Spleen (tissue), 11 donors: ENCODE measurements at regions not wholly inside any gene's neighbourhood (a gene's known extent, or its start where the extent isn't known, plus 50 kb on each side); places are given as distances from the start of the nearest gene placed in this dataset.

ENCODE experiments used
- DNase-seq: peaks from one replicate; pipeline ENCODE4 v3.0.0-alpha.2; 2020
- H3K27ac ChIP-seq, 8 donors: fragments of 200-600 bp; sonication (generic) in 7 of 8; 1 replicate in 4 of 8; 2 replicates in 4 of 8; pipeline versions ENCODE4 v1.5.0 to v1.8.0; 2016 to 2021; ENCODE audit warnings: inconsistent platforms in 4 of 8, mild to moderate bottlenecking in 4 of 8, moderate library complexity in 1 of 8
- H3K27me3 ChIP-seq, 7 donors: fragments of 200-600 bp; sonication (generic) in 6 of 7; replicated peaks in 1 of 7; 1 replicate in 4 of 7; 2 replicates in 3 of 7; pipeline versions ENCODE4 v1.5.0 to v1.8.0; 2016 to 2021; ENCODE audit warnings: inconsistent platforms in 3 of 7, mild to moderate bottlenecking in 1 of 7
- H3K36me3 ChIP-seq, 6 donors: fragments of 200-600 bp; sonication (generic) in 5 of 6; 1 replicate in 4 of 6; 2 replicates in 2 of 6; pipeline versions ENCODE4 v1.5.0 to v1.8.0; 2016 to 2021; ENCODE audit warnings: inconsistent platforms in 2 of 6
- H3K4me1 ChIP-seq, 6 donors: fragments of 200-600 bp; sonication (generic) in 5 of 6; 1 replicate in 3 of 6; 2 replicates in 3 of 6; pipeline versions ENCODE4 v1.5.0 to v1.8.0; 2016 to 2021; ENCODE audit warnings: inconsistent platforms in 3 of 6
- H3K4me3 ChIP-seq, 8 donors: fragments of 200-600 bp; sonication (generic) in 7 of 8; 1 replicate in 4 of 8; 2 replicates in 4 of 8; pipeline versions ENCODE4 v1.5.0 to v1.8.0; 2016 to 2021; ENCODE audit warnings: inconsistent platforms in 4 of 8, mild to moderate bottlenecking in 4 of 8, moderate library complexity in 2 of 8
- H3K9me3 ChIP-seq, 8 donors: fragments of 200-600 bp; sonication (generic) in 7 of 8; 1 replicate in 4 of 8; 2 replicates in 4 of 8; pipeline versions ENCODE4 v1.5.0 to v1.8.0; 2016 to 2021; ENCODE audit warnings: inconsistent platforms in 4 of 8
- CTCF ChIP-seq, 11 experiments: fragments of 200-600 bp in 7 of 11; fragments of 450-650 bp in 4 of 11; sonication (generic) in 4 of 11; IDR thresholded peaks in 8 of 11; conservative IDR thresholded peaks in 3 of 11; 1 replicate in 7 of 11; 2 replicates in 4 of 11; pipeline versions ENCODE4 v1.4.0 to v1.8.0; 2016 to 2021; ENCODE audit warnings: antibody characterized with exemption in 11 of 11, inconsistent platforms in 4 of 11, mild to moderate bottlenecking in 1 of 11
- POLR2A ChIP-seq, 3 donors: fragments of 450-650 bp; IDR thresholded peaks; one replicate each; pipeline ENCODE4 v1.5.1; 2017; ENCODE audit warnings: antibody characterized with exemption in 3 of 3, mild to moderate bottlenecking in 1 of 3
- POLR2AphosphoS5 ChIP-seq, 3 donors: sonication (generic); formaldehyde crosslinking; IDR thresholded peaks; one replicate each; pipeline ENCODE4 v1.5.1; 2017; ENCODE audit warnings: antibody characterized with exemption in 3 of 3
- WGBS, 5 donors: extraction: QIAGEN DNeasy Blood & Tissue Kit in 3 of 5; methylation state at CpG; one replicate each; pipeline versions ENCODE4 v1.1.5 to v1.1.7; 2013 to 2018; 5-methylcytosine and 5-hydroxymethylcytosine counted together
- intact Hi-C: fragments of 100-400 bp; cut with DNase I; formaldehyde crosslinking; loops from one replicate; pipeline ENCODE4 v1.15.0; 2023; ENCODE audit warnings: low total_unique reads
- donor health status: healthy with polysubstance abuse.
- donor health status: DM: no; HTN: no; CAD: no; lungs with moderate emphysema.
- donor health status: DM: no; HTN: no; CAD: no.
- donor health status: Bipolar disorder and iron deficiency.
- donor health status: healthy.
- donor health status: DM: no; HTN: no; CAD: no.
- donor health status: DM: yes; HTN: yes; CAD: no.

DNA sequence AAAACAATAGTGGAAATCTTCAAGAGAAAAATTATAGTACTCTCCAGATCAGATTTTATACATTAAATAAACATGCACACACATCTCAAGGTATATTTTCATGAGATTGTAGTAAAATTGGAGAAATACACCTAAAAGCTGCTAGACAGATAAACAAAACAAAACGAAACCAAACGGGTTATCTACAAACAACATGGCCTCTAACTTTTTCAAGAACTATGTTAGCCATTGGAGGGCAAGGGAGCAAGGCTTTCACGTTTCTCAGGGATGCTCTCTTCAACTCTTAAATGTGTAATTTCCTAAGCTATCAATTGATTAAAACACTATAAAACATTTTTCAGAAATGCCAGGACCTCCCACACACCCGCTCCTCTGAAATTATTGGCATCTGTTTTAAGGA is 1262.4 kb upstream of the PCDH20 start:
- WGBS, 5 donors, result 59 to 69% (median 62%) methylated on average over 4 of the region's 4 CpGs
- intact Hi-C loops, result no loop called here

DNA sequence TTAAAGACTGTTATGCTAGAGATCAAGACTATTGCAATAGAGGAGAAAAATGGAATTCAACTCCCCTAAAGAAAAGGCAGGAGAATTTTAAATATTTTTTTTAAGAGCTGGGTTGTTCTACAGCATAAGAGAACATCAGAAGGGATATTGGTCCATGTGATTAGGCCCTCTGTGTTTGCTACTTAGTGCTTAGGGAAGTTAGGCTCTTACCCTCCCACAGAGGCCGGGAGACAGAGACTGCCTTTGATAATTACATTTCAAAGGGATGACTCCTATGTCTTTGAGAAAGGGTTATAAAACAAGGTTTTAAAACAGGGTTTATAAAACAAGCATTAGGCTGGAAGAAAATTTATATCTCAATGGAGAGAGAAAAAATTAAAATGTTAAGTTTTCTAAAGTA is 1248.1 kb upstream of the PCDH20 start:
- TF ChIP-seq POLR2AphosphoS5 (IDR thresholded peaks at IDR 0.05) (no peak), CTCF (IDR thresholded peaks at IDR 0.05 in 8 of 11, conservative IDR thresholded peaks at IDR 0.05 in 3 of 11) (no peak), POLR2A (IDR thresholded peaks at IDR 0.05) (no peak)
- WGBS, 5 donors, result 55 to 76% (median 68%) methylated on average over 1 of the region's 1 CpG
- Histone ChIP-seq H3K27me3 (no peaks in the 10 kb centered on the region), H3K36me3 (no peaks in the 10 kb centered on the region), H3K9me3 (peaks cover 0 to 6% (median 1%) of the 10 kb centered on the region in 8 donors), H3K27ac (no peak overlapping the region), H3K4me1 (no peaks in the 10 kb centered on the region), H3K4me3 (no peak overlapping the region)
- DNase-seq, result no peak
- intact Hi-C loops, result no loop called here

More for the DNA sequence above, 1262.4 kb upstream of the PCDH20 start:
- no peaks in the 10 kb centered on the region for H3K27me3 ChIP-seq
- TF ChIP-seq POLR2A (IDR thresholded peaks at IDR 0.05) (no peak), CTCF (IDR thresholded peaks at IDR 0.05 in 8 of 11, conservative IDR thresholded peaks at IDR 0.05 in 3 of 11) (no peak), POLR2AphosphoS5 (IDR thresholded peaks at IDR 0.05) (no peak)
- no peak overlapping the region for H3K4me3 ChIP-seq
- DNase-seq, result no peak
- peaks cover 0 to 15% (median 6%) of the 10 kb centered on the region in 8 donors for H3K9me3 ChIP-seq
- H3K36me3 ChIP-seq, result no peaks in the 10 kb centered on the region
- H3K4me1 ChIP-seq, result no peaks in the 10 kb centered on the region
- H3K27ac ChIP-seq, result no peak overlapping the region

GRCh38 chr13:62659365-62659764 is 1243.7 kb upstream of the PCDH20 start:
- WGBS, 5 donors, result 45 to 76% (median 60%) methylated on average over 3 of the region's 3 CpGs
- Histone ChIP-seq H3K27me3 (no peaks in the 10 kb centered on the region), H3K36me3 (no peaks in the 10 kb centered on the region), H3K27ac (no peak overlapping the region), H3K9me3 (peaks cover 0 to 4% (median 0%) of the 10 kb centered on the region in 8 donors), H3K4me1 (no peaks in the 10 kb centered on the region), H3K4me3 (no peak overlapping the region)
- TF ChIP-seq CTCF (IDR thresholded peaks at IDR 0.05 in 8 of 11, conservative IDR thresholded peaks at IDR 0.05 in 3 of 11), result no peak
- no peak for TF ChIP-seq POLR2AphosphoS5 (IDR thresholded peaks at IDR 0.05)
- no peak for TF ChIP-seq POLR2A (IDR thresholded peaks at IDR 0.05)
- no peak for DNase-seq
- intact Hi-C loops, result no loop called here

GRCh38 chr13:62653371-62653770 is 1237.7 kb upstream of the PCDH20 start:
- TF ChIP-seq POLR2AphosphoS5 (IDR thresholded peaks at IDR 0.05) (no peak), POLR2A (IDR thresholded peaks at IDR 0.05) (no peak), CTCF (IDR thresholded peaks at IDR 0.05 in 8 of 11, conservative IDR thresholded peaks at IDR 0.05 in 3 of 11) (no peak)
- no peaks in the 10 kb centered on the region for H3K36me3 ChIP-seq
- no peaks in the 10 kb centered on the region for H3K4me1 ChIP-seq
- no peak overlapping the region for H3K4me3 ChIP-seq
- peaks cover 0 to 4% (median 0%) of the 10 kb centered on the region in 8 donors for H3K9me3 ChIP-seq
- H3K27ac ChIP-seq, result no peak overlapping the region
- intact Hi-C loops, result no loop called here
- H3K27me3 ChIP-seq, result no peaks in the 10 kb centered on the region
- no peak for DNase-seq
